Keratinocyte (primary cell): ENCODE measurements at regions not wholly inside any gene's neighbourhood (a gene's known extent, or its start where the extent isn't known, plus 50 kb on each side); places are given as distances from the start of the nearest gene placed in this dataset.

Experiments
- CTCF ChIP-seq, 3 experiments: IDR thresholded peaks in 1 of 3; conservative IDR thresholded peaks in 1 of 3; optimal IDR thresholded peaks in 1 of 3; 2 replicates in 2 of 3; 3 replicates in 1 of 3; pipeline versions ENCODE3 to v1.5.1; 2011; ENCODE audit warnings: low read length in 3 of 3, mild to moderate bottlenecking in 3 of 3, moderate library complexity in 2 of 3, control low read depth in 1 of 3, inconsistent platforms in 1 of 3; ENCODE audit not compliant: insufficient read depth in 2 of 3; ENCODE audit errors: extremely low read depth in 1 of 3
- EZH2 ChIP-seq: IDR thresholded peaks from one replicate; pipeline ENCODE4 v1.6.1; 2012; ENCODE audit warnings: inconsistent platforms, mild to moderate bottlenecking, low read length, moderate library complexity

GRCh38 chr6:81194374-81194773 is 558.1 kb downstream of the TENT5A start:
- no peak for TF ChIP-seq CTCF (optimal IDR thresholded peaks at IDR 0.05 in 1 of 3, IDR thresholded peaks at IDR 0.05 in 1 of 3, conservative IDR thresholded peaks at IDR 0.05 in 1 of 3; ENCODE audit: extremely low read depth in 1 of 3, insufficient read depth in 2 of 3, low read length in 3 of 3)
- TF ChIP-seq EZH2 = no peak
